Medulla oblongata (tissue), 1 donor: ENCODE measurements at regions not wholly inside any gene's neighbourhood (a gene's known extent, or its start where the extent isn't known, plus 50 kb on each side); places are given as distances from the start of the nearest gene placed in this dataset.
"Not testable (repeated sequence)": the region's sequence is repeated elsewhere in the genome, so short reads cannot be mapped to it uniquely, and the experiment has no call there.

Source experiments
- DNase-seq: peaks from one replicate; pipeline ENCODE4 v3.0.0-alpha.2; 2015; ENCODE audit errors: extremely low spot score

GRCh38 chr2:57156231-57156924 lies 890.2 kb upstream of the VRK2 start:
- DNase-seq = no peak

DNA sequence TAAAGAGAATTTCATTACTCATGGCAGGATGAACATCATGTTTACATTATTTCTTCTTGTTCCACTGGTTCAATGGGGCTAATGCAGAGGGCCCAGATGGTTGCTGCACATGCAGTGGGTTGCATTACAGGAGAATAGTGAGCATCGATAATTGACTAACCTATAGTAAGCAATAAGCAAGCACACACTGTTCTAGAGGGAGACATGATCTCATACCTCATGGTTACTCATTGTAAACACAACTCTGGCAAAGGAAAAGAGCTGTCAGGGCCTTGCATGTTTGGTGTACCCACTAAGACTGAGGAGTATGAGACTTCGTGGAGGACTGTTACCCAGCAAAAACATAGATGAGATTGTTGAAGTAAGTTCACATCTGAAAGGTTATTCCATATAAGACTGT lies 885.6 kb upstream of the VRK2 start:
- no peak for DNase-seq

DNA sequence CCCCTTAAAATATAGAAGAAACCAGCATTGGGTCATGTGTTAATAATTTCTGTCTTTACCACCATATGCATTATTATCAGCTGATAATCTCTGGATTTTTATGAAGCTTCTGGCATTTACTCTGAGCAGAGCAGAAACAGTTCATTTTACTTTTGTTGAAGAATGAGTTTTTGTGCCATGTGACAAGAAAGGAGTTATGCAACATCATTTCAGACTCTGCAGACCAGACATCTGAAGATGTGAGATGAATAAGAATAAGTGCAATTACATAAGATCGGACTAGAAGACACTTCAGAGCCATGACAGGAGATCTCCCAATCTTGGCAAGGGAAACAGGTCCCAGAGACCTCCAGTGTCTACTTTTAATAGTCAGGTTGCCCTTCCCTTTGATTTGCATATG lies 869.4 kb upstream of the VRK2 start:
- DNase-seq = no peak

GRCh38 chr2:57180042-57180567 lies 866.5 kb upstream of the VRK2 start:
- no peak for DNase-seq

DNA sequence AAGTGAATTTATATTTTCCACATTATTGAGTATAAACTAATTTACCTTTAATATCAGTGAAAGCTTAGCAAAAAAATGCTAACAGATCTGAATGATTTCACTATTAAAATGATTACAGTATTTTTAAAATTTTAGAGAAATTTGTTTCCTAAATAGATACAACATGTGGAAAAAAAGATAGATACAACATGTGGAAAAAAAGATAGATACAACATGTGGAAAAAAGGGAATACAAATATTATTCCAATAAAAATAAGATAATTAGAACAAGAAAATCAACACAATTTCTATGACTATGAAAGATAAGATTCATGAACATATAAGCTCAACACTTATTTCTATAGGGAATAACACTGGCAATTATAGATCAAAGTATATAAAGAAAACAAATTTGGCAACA lies 865.9 kb upstream of the VRK2 start:
- no peak for DNase-seq

GRCh38 chr2:57181315-57182038 lies 865.1 kb upstream of the VRK2 start:
- DNase-seq = no peak

- no peak for DNase-seq
These were observed 863.7 kb upstream of the VRK2 start for GRCh38 chr2:57182916-57183315.

- DNase-seq = no peak
These were observed 861.0 kb upstream of the VRK2 start for GRCh38 chr2:57185568-57185967.

GRCh38 chr2:57190007-57190406 lies 856.6 kb upstream of the VRK2 start:
- DNase-seq = no peak

DNA sequence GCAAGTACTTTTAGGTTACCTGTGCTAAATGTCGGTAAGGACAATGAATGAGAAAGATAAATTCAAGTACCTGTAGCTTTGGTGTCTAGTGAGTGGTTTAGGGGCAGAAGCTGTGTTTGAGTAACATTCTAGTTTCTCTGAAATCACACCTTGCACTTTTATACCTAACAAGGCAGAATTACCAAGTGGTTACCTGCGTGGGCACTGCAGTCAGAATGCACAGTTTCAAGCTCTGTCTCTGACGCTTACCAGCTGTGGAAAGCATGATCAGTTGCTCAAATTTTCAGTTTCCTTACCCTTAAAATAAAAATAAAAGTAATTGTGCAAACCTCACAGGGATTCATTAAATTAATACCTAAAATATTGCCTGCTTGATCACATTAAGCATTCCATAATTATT lies 846.9 kb upstream of the VRK2 start:
- DNase-seq = no peak

DNA sequence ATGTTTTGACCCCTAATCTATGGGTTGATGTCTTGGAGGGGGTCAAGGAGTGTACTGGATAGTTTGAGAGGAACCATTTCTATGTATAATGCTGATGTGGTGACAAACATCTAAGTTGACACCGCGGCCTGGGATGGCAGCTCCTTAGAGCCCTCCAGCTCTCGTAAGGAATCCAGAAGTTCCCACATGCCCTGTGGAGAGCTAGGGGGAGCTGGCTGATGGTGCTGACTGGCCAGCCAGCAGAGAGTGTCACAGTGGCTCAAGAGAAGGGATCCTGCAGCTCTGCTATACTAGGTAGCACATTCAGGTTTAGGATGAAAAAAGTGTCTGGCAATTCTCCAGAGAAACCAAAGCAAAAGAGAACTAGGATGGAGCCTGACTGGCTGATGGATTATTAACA lies 842.2 kb upstream of the VRK2 start:
- no peak for DNase-seq

DNA sequence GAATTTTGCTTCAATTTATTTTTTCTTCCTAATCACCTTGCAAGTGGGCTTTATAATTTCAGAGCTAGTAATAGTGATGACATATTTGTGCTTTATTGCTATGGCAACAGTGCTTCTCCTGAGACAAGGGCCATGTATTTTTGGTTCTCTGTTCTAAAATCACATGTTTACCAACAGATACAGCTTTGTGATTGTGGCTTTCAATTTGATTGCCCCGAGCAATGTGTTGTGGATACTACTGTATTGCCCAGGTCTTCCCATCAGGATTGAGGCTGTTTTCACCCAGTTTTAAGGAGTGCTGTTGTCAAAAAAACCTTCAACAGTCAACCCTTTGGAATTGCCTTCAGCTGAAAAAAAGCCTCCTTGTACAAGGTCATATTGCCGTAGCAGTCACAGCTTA lies 841.4 kb upstream of the VRK2 start:
- DNase-seq = no peak

- no peak for DNase-seq
These were observed 839.4 kb upstream of the VRK2 start for GRCh38 chr2:57207191-57207590.

DNA sequence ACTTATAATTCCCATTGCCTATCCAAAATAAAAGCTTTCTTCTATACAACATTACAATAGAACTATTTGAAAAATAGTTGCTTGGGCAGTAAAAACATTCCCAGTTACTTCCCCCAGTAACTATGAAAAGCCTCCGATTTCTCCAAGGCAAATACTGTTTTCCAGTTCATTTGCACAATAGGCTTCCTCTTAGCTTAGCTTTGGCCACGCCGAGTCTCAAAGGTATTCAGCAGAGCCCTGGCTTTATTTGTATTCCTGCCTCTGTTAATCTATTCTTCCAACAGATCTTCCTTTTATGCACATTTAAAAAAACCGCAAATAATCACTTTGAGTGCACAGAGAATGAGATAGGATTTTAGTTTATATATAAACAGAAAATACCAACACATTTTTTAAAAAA lies 836.8 kb upstream of the VRK2 start:
- no peak for DNase-seq

DNA sequence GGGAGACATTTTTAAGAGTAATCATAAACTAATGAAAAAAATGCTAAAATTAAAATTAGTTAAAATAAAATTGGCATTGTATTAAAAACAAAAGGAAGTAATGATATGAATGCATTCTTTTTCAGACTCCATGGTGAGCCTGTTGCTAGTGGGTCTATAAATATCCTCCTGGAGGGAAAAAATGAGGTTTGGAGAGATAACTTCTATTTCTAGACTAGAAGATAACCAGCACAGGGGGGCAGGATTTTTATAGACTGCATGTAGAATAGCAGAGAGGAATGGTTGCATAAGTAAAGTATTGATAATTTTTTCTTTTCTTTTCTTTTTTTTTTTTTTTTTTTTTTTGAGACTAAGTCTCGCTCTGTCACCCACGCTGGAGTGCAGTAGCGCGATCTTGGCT lies 835.8 kb upstream of the VRK2 start:
- no peak for DNase-seq

DNA sequence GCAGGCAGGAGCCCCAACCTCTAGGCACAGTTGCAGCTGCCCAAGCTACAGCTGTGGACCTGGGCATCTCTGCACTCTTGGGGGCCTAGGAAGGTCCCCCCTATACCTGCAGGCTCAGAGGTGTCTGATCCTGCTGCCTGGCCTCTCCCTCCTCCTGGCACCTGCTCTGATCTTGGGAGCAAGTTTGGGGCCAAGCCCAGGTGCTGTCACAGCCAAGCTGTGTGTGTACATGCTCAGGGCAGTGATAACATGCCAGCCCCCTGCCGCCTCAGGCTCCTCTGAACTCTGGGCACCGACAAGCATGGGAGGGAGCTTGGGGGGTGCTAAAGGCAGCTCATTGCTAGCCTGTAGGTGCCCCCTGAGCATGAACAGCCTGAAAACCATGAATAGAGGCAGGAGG lies 829.6 kb upstream of the VRK2 start:
- DNase-seq = no peak

DNA sequence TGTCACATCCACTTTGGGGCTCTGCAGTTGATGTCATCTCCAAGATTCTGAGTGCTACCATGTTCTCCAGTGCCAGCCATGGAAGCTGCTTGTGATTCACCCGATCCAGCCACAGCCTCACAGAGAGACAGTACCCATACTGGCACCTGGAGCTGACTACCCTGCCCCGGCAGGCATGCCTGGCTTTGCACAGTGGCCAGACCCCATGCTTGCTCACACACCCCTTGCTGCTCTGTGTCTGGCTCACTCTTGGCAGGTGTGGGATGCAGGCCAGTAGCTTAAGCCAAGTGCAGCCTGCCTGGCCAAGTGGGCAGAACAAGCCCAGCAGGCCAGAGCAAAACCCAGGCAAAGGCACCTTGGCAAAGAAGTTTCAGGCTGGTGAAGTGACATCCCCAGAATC lies 828.4 kb upstream of the VRK2 start:
- DNase-seq = no peak

DNA sequence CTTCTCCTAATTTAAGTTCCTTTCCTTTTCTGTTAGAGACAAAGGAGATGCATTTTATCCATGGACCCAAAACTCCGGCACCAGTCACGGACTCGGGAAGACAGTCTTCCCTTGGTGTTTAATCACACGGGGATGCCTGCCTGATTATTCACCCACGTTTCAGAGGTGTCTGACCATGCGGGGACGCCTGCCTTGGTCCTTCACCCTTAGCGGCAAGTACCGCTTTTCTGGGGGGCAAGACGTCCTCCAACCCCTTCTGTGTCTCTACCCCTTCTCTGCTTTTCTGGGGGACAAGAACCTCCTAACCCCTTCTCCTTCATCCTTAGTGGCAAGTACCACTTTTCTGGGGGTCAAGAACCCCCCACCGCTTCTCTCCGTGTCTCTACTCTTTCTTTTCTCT lies 816.9 kb upstream of the VRK2 start:
- DNase-seq = not testable (repeated sequence)

DNA sequence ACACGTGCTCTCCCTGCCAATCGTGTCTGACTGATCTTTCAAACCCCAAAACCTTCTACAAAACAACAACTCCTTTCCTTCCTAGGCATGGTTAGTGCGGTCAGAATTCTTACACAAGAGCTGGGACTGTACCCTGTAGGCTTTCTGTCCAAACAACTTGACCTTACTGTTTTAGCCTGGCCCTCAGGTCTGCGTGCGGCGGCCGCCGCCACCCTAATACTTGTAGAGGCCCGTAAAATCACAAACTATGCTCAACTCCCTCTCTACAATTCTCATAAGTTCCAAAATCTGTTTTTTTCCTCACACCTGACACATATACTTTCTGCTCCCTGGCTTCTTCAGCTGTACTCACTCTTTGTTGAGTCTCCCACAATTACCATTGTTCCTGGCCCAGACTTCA lies 814.3 kb upstream of the VRK2 start:
- not testable (repeated sequence) for DNase-seq

- DNase-seq = not testable (repeated sequence)
These were observed 795.1 kb upstream of the VRK2 start for GRCh38 chr2:57251495-57251894.

DNA sequence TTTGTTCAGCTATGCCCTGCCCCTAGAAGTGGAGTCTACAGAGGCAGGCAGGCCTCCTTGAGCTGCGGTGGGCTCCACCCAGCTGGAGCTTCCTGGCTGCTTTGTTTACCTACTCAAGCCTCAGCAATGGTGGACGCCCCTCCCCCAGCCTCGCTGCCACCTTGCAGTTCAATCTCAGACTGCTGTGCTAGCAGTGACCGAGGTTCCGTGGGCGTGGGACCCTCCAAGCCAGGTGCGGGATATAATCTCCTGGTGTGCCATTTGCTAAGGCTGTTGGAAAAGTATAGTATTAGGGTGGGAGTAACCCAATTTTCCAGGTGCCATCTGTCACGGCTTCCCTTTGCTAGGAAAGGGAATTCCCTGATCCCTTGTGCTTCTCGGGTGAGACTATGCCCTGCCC lies 770.2 kb upstream of the VRK2 start:
- not testable (repeated sequence) for DNase-seq

DNA sequence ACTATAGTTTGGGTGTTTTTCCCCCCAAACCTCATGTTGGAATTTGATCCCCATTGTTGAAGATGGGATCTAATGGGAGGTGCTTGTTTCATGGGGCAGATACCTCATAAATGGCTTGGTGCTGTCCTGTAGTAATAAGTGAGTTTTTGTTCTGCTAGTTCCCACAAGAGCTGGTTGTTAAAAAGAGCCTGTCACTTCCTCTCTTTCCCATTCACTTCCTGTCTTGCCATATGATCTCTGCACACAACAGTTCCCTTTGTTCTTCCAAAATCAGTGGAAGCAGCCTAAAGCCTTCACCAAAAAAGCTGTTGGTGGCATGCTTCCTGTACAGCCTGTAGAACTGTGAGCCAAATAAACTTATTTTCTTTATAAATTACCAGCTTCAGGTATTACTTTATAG lies 768.2 kb upstream of the VRK2 start:
- DNase-seq = no peak

DNA sequence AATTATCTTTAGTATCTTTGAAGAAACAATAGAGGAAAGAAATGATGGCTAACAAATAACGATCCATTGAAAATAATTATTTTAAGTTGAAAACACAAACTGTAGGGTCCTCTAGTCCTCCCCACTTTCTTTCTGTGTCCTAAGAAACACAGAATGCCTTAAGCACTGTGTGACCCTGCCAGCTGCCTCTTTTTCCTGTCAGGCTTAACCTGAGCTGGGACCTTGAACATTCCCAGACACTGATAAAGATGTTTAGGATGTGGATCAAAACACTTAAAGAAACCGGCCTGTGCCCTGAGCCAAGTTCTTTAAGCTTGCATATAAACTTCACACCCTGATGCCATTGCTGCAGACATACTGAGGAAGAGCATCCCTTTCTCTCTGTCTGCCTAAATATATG lies 755.4 kb upstream of the VRK2 start:
- no peak for DNase-seq
